GM12865 (cell line): ENCODE measurements at regions not wholly inside any gene's neighbourhood (a gene's known extent, or its start where the extent isn't known, plus 50 kb on each side); places are given as distances from the start of the nearest gene placed in this dataset.
"Not testable (repeated sequence)": the region's sequence is repeated elsewhere in the genome, so short reads cannot be mapped to it uniquely, and the experiment has no call there.

Experiments
- DNase-seq: peaks from one replicate; pipeline ENCODE4 v3.0.0; 2010; ENCODE audit warnings: low read depth
- H3K4me3 ChIP-seq: 2 replicates; pipeline ENCODE4 v1.5.1; 2011; ENCODE audit warnings: mild to moderate bottlenecking, low read depth, low read length, control low read depth
- TF ChIP-seq, protein P1 (sequence below): IDR thresholded peaks from 2 replicates; pipeline ENCODE4 v1.5.1; 2011; ENCODE audit warnings: low read length, control low read depth, low read depth, inconsistent platforms; ENCODE audit not compliant: insufficient read depth; ENCODE audit errors: missing control alignments

DNA sequence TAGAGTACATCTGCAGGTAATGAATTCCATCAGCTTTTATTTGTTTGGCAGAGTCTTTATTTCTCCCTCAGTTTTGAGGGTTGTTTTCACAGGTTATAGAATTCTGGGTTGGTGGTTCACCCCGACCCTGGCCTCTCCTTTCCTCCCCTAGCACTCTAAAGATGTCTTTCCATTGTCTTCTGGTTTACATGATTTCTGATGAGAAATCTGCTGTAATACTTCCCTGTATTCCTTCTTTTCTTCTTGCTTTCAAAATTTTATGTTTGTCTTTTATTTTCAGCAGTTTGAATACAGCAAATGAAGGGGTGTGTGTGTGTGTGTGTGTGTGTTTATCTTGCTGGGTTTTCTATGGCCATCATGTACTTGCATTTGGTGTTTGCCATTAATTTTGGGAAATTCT, 312.0 kb upstream of the RPS23 start:
- no peak overlapping the region for H3K4me3 ChIP-seq
- no peak for DNase-seq
- TF ChIP-seq, protein P1, sequence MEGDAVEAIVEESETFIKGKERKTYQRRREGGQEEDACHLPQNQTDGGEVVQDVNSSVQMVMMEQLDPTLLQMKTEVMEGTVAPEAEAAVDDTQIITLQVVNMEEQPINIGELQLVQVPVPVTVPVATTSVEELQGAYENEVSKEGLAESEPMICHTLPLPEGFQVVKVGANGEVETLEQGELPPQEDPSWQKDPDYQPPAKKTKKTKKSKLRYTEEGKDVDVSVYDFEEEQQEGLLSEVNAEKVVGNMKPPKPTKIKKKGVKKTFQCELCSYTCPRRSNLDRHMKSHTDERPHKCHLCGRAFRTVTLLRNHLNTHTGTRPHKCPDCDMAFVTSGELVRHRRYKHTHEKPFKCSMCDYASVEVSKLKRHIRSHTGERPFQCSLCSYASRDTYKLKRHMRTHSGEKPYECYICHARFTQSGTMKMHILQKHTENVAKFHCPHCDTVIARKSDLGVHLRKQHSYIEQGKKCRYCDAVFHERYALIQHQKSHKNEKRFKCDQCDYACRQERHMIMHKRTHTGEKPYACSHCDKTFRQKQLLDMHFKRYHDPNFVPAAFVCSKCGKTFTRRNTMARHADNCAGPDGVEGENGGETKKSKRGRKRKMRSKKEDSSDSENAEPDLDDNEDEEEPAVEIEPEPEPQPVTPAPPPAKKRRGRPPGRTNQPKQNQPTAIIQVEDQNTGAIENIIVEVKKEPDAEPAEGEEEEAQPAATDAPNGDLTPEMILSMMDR = no peak

DNA sequence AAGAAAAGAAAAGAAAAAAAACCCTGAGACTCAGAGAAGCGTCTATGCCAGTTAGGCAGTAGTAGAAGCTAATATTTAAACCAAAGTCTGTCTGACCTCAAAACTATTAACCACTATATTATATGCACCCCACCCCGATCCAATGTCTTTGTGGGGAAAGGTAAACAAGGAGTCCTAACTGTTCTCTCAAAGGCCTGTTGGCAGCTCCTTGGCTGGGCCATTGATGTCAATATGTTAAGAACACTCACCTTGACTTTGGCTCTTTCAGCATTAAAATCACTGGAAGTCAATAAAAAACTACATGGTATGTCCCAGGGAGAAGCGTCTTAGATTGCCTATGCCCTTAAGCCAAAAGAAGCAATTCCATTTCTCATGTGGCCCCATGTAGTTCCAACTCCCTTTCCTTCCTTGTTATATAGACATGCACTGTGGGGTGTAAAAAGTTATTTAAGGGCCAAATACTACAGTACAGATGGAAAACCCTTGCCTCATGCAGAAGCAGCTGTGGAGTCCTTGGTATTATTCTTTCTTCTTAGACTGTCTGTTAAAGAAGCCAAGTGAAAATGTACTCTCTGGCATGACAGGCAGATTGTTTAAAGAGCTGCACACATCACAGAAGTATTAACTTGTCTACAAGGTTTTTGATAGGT, 308.6 kb upstream of the RPS23 start:
- TF ChIP-seq, protein P1 = no peak

DNA sequence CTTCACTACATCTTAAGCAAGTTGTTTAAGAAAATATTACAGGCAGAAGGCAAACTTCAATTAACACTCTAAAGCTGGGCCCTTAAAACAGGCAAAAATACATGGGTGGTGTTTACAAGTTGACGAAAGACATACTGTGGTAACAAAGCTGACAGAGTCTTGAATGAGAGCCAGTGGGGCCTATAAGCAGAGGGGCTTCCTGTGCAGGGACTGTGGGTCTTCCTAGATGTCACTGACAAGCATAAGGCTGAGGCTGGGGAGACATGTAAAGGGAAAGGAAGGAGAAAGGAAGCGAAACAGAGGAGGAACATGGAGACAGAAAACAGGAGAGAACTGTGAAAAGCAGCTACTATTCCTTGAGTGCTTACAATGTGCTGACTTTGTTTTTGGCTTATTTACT, 308.0 kb upstream of the RPS23 start:
- H3K4me3 ChIP-seq = no peak overlapping the region
- no peak for DNase-seq
- TF ChIP-seq, protein P1 = no peak

More for the DNA sequence above, 308.6 kb upstream of the RPS23 start:
- no peak for DNase-seq
- H3K4me3 ChIP-seq = no peak overlapping the region

DNA sequence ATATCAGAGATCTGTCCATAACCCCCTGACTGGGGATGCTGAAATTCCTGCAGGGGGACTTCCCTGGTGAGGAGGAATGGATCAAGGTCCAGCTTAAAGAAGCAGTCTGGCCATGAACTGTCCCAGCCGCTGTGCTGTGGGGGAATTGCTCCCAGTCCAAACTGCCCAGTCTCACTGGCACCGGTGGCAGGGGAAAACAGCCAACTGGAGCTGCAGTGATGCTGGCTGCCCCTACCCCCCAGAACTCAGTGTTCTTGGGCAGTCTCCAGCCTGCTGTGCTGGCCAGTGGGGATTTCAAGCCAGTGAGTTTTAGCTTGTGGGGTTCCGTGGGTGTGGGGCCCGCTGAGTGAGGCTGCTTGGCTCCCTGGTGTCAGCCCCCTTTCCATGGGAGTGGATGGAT, 306.5 kb upstream of the RPS23 start:
- H3K4me3 ChIP-seq = no peak overlapping the region
- DNase-seq = no peak
- TF ChIP-seq, protein P1 = no peak

DNA sequence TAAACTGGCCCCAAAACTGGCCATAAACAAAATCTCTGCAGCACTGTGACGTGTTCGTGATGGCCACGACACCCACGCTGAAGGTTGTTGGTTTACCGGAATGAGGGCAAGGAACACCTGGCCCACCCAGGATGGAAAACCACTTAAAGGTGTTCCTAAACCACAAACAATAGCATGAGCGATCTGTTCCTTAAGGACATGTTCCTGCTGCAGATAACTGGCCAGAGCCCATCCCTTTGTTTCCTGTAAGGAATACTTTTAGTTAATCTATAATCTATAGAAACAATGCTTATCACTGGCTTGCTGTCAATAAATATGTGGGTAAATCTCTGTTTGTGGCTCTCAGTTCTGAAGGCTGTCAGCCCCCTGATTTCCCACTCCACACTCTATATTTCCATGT, 305.2 kb upstream of the RPS23 start:
- H3K4me3 ChIP-seq, DNase-seq: not testable (repeated sequence)

DNA sequence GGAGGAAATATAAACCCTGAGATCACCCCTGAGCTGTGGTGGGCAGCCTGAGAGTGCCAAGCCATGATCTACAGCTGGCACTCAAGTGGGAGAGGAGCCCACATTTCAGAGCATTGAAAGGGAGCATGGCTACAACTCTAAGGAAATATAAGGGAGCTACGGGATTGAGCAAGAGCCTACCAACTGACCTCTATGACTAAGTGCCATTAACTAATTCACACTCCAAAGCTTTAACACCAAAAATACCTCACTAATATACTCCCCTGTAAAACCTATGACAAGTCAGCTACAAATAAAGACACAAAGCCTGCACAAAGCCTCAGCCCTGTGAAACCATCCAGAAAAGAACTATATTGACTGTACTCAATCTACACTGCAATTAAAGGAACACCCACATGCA, 286.8 kb upstream of the RPS23 start:
- H3K4me3 ChIP-seq = no peak overlapping the region
- TF ChIP-seq, protein P1 = no peak
- no peak for DNase-seq

DNA sequence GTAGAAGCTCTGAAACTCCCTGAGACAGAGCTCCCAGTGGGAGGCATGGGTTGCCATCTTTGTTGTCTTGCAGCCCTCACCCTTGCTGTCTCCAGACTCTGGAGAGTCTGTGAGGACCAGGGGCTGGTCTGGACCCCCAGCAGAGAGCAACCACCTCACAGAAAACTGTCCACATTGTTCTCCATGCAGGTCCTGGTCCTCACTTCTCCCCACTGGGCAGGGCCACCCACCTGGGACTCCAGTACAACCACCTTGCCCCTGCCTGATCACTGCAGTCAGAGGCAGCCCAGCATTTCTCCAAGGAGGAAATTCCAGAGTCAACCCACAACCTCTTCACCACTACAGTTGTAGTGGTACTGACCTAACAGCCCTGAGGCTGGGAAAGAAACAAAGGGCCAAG, 285.6 kb upstream of the RPS23 start:
- no peak overlapping the region for H3K4me3 ChIP-seq
- TF ChIP-seq, protein P1 = no peak

More for the DNA sequence above, 285.6 kb upstream of the RPS23 start:
- DNase-seq = no peak
